ENCODE measurements at regions not wholly inside any gene's neighbourhood (a gene's known extent, or its start where the extent isn't known, plus 50 kb on each side); places are given as distances from the start of the nearest gene placed in this dataset.

GRCh38 chr15:75776065-75776423 lies 63.4 kb upstream of the CSPG4 start:
- TF ChIP-seq CTCF (IDR thresholded peaks at IDR 0.05) (no peak), EZH2phosphoT487 (IDR thresholded peaks at IDR 0.05) (no peak), EZH2 (IDR thresholded peaks at IDR 0.05) (no peak)
